Esophagus (tissue), 2 donors: ENCODE measurements at regions not wholly inside any gene's neighbourhood (a gene's known extent, or its start where the extent isn't known, plus 50 kb on each side); places are given as distances from the start of the nearest gene placed in this dataset.

ENCODE experiments used
- H3K27ac ChIP-seq, 2 donors: one replicate each; pipeline ENCODE4 v1.5.1; 2013; ENCODE audit warnings: low read depth in 2 of 2, mild to moderate bottlenecking in 2 of 2, inconsistent platforms in 1 of 2, low read length in 1 of 2, moderate library complexity in 1 of 2
- H3K27me3 ChIP-seq, 2 donors: one replicate each; pipeline ENCODE4 v1.6.1; 2013; ENCODE audit warnings: low read length in 2 of 2, control low read depth in 1 of 2, mild to moderate bottlenecking in 1 of 2; ENCODE audit not compliant: insufficient read depth in 2 of 2, control insufficient read depth in 1 of 2
- H3K36me3 ChIP-seq, 2 donors: one replicate each; pipeline ENCODE4 v1.6.1; 2013; ENCODE audit warnings: low read length in 1 of 2; ENCODE audit not compliant: control insufficient read depth in 2 of 2, insufficient read depth in 2 of 2
- H3K4me1 ChIP-seq, 2 donors: one replicate each; pipeline ENCODE4 v1.6.1; 2013; ENCODE audit warnings: low read length in 1 of 2; ENCODE audit not compliant: control insufficient read depth in 2 of 2, insufficient read depth in 2 of 2
- H3K4me3 ChIP-seq, 2 donors: one replicate each; pipeline ENCODE4 v1.5.1; 2013; ENCODE audit warnings: low read length in 2 of 2, mild to moderate bottlenecking in 2 of 2, low read depth in 1 of 2, moderate library complexity in 1 of 2
- H3K9me3 ChIP-seq, 2 donors: one replicate each; pipeline ENCODE4 v1.6.1; 2013; ENCODE audit warnings: mild to moderate bottlenecking in 2 of 2, low read depth in 1 of 2, low read length in 1 of 2, moderate library complexity in 1 of 2; ENCODE audit not compliant: control insufficient read depth in 2 of 2, insufficient read depth in 1 of 2
- WGBS, 2 donors: extraction: QIAGEN DNeasy Blood & Tissue Kit; methylation state at CpG; one replicate each; pipeline ENCODE4 v1.1.7; 2013; 5-methylcytosine and 5-hydroxymethylcytosine counted together
- donor health status: healthy with polysubstance abuse.
- donor health status: Bipolar disorder and iron deficiency.

DNA sequence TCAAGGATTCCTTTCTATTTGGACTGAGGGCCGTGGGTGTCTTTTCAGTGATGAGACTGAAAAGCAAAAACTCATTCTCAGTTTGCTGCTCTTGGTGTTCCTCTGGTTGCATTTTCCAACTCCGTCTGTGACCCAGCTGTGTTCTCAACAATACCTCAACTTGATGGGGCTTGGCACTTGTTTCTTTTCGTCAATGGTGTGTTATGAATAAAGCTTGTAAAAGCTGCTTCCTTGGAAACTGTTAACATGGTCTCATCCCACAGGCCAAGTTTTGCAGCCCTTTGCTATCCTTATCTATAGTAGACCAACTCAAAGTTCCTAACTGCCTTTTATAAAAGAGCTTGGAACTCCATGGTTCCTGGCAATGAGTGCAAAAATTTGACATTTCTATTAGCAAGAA lies 142.5 kb upstream of the UBE2E1 start:
- Histone ChIP-seq H3K4me1 (no peaks in the 10 kb centered on the region), H3K9me3 (no peaks in the 10 kb centered on the region), H3K27me3 (no peaks in the 10 kb centered on the region), H3K4me3 (no peak overlapping the region), H3K36me3 (no peaks in the 10 kb centered on the region), H3K27ac (no peak overlapping the region)
- WGBS, 2 donors: 73 to 78% methylated on average over 3 of the region's 3 CpGs

DNA sequence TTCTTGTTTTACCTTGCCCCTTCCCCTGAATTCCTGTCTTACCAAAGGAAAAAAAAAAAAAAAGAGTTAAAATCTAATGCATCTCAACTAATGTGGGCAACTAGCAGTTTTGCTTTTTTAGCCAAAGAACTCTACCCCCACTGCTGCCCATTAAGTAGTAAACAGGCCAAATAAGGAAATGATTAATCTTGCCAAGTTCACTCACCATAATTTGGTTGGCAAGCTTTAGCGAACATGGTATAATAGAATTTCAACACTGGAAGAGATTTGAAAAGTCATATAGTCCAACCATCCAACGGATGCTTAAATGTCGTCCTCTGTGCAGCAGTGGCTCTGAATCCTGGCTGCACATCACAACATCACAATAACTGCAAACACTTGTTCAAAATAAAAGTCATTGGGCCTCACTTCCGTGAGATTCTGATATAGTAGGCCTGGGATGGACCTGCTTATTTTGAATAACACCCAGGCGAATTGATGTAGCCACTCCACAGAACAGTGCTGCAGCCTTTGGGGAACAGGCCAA lies 142.0 kb upstream of the UBE2E1 start:
- Histone ChIP-seq H3K4me1 (no peaks in the 10 kb centered on the region), H3K4me3 (no peak overlapping the region), H3K27me3 (no peaks in the 10 kb centered on the region), H3K9me3 (no peaks in the 10 kb centered on the region), H3K27ac (no peak overlapping the region), H3K36me3 (no peaks in the 10 kb centered on the region)
- 60 to 62% methylated on average over 5 of the region's 5 CpGs for WGBS, 2 donors

DNA sequence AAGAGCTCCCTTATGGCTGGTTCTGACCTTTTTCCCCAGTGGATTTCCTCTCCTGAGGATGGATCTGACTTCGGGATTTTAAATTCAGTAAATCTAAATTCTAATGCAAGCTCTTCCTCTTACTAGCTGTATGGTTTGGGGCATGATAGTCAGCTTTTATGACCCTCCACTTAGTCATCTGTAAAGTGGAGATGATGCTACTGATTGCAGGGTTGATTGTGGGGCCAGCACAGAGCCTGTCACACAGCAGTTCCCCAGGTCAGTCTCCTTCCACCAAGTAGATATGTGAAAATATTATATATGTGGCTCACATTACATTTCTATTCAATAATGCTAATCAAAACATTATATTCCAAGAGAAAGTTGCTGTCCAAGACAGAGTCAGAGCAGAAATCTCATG lies 141.3 kb upstream of the UBE2E1 start:
- H3K27me3 ChIP-seq: no peaks in the 10 kb centered on the region
- WGBS, 2 donors: 84 to 95% methylated on average over 1 of the region's 1 CpG
- H3K9me3 ChIP-seq: no peaks in the 10 kb centered on the region

DNA sequence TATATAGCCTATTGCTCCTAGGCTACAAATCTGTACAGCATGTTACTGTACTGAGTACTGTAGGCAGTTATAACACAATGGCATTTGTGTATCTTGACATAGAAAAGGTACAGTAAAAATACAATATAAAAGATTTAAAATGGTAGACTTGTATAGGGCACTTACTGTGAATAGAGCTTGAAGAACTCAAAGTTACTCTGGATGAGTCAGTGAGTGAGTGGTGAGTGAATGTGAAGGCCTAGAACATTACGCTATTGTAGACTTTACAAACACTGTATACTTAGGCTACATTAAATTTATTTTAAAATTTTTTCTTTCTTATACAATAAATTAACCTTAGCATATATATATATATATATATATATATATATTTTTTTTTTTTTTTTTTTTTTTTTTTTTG lies 140.0 kb upstream of the UBE2E1 start:
- Histone ChIP-seq H3K4me3 (no peak overlapping the region), H3K27me3 (no peaks in the 10 kb centered on the region), H3K9me3 (no peaks in the 10 kb centered on the region), H3K36me3 (no peaks in the 10 kb centered on the region), H3K4me1 (no peaks in the 10 kb centered on the region), H3K27ac (no peak overlapping the region)
- WGBS, 2 donors: 89 to 100% methylated on average over 1 of the region's 1 CpG

More for the DNA sequence above, 141.3 kb upstream of the UBE2E1 start:
- Histone ChIP-seq H3K27ac (no peak overlapping the region), H3K4me3 (no peak overlapping the region), H3K4me1 (no peaks in the 10 kb centered on the region), H3K36me3 (no peaks in the 10 kb centered on the region)

DNA sequence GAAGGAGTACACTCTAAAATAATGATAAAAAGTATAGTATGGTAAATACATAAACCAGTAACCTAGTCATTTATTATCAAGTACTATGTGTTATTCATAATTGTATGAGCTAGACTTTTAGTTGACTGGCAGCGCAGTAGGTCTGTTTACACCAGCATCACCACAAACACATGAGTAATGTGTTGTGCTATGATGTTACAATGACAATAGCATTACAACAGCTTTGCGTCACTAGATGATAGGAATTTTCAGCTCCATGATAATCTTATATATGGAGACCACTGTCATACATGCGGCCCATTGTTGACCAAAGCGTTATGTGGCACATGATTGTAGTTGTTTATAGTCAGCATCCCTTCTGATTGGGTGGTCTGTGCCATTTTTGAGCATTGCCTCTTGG lies 138.9 kb upstream of the UBE2E1 start:
- 96 to 97% methylated on average over 4 of the region's 4 CpGs for WGBS, 2 donors
- Histone ChIP-seq H3K27ac (no peak overlapping the region), H3K4me3 (no peak overlapping the region), H3K9me3 (peaks cover 0 to 2% of the 10 kb centered on the region in 2 donors), H3K36me3 (no peaks in the 10 kb centered on the region), H3K4me1 (peaks cover 1 to 2% of the 10 kb centered on the region in 2 donors), H3K27me3 (no peaks in the 10 kb centered on the region)

DNA sequence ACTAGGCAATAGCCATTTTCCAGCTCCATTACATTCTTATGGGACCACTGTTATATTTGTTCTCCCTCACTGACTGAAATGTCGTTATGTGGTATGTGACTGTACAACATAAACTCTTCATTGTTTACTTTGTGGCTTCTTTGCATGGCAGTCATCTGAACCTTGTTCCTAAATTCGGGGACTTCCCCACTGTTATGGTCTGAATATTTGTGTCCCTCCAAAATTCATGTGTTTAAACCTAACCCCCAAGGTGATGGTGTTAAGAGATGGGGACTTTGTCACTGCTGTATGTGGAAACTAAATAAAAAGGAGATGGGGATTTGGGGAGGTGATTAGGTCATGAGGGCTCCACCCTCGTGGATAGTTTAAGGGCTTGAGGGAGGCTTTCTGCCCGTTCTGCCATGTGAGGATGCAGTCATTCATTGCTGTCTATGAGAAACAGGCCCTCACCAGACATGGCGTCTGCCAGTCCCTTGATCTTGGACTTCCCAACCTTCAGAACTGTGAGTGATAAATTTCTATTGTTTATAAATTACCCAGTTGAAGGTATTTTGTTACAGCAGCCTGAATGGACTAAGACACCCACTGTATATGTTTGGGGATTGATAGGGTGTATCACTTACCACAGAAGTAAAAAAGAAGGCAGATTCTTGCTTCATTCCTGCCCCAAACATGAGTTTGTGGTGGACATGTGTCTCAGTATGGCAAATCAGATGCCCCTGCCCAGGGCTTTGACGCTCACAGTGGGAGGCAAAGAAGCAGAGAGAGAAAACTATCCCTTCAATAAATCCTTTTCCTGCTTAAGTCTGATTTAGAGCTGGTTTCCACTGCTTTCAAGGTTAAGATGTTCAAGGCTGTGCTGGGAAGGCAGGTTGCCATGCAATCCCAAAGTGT lies 138.0 kb upstream of the UBE2E1 start:
- H3K9me3 ChIP-seq: peaks cover 0 to 4% of the 10 kb centered on the region in 2 donors
- WGBS, 2 donors: 81 to 83% methylated on average over 6 of the region's 6 CpGs
- H3K27me3 ChIP-seq: no peaks in the 10 kb centered on the region
- H3K4me1 ChIP-seq: peaks cover 2 to 4% of the 10 kb centered on the region in 2 donors
- H3K4me3 ChIP-seq: no peak overlapping the region
- no peak overlapping the region for H3K27ac ChIP-seq
- H3K36me3 ChIP-seq: no peaks in the 10 kb centered on the region

DNA sequence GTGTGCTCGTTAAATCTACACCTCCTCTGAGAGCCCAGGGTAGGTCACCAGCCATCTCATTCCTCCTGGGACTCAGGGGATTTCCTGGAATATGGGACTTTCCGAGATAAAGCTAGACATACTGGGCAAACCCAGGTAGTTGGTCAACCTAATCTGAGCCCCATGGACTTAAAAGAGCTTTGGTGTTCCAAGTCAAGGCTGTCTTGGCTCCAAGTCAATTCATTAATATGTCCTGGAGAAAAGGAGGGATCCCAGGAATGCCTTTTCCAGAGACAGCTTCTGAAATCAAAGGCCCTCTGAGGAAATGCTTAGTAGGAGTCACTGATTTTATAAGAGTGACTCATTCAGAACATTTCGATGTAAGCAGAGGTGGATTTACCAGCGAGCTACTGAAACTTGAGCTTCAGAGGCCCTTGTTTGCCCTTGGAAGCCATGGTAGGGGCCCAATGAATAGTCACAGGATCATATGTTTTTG lies 137.3 kb upstream of the UBE2E1 start:
- Histone ChIP-seq H3K9me3 (peaks cover 0 to 4% of the 10 kb centered on the region in 2 donors), H3K36me3 (no peaks in the 10 kb centered on the region), H3K4me1 (peaks cover 2 to 4% of the 10 kb centered on the region in 2 donors), H3K27me3 (no peaks in the 10 kb centered on the region), H3K4me3 (no peak overlapping the region), H3K27ac (no peak overlapping the region)
- WGBS, 2 donors: 35 to 39% methylated on average over 4 of the region's 4 CpGs

DNA sequence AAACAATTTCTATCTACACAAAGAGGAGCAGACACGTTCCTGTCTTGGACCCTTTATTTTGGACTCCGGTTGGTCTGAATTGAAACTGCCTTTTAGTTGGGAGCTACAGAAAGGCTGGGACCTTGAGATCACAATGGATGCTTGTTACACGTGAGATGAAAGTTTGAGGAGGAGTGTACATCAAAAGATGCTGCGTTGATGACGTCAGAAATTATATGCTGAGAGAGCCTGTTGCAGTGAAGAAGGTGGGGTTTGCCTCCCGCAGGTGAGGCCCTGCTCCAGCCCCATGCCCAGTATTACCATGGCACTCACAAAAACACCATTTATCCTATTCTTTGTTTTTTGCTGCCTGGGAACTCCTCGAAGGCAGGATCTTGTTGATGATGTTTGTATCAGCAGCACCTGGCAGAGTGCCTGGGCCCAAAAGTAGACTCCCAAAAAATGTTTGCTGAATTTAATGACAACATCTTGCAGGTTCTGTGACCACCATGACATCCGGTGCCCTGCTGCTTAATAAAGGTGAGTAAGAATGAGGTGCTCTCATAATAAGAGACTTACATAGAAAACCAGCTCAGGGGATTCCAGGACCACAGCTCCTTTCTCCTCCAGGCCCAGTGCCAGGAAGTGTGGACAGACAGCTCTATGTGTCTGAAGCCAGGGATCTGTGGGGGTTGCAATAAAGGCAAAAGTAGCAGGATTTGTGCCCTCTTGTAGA lies 136.1 kb upstream of the UBE2E1 start:
- no peak overlapping the region for H3K4me3 ChIP-seq
- H3K36me3 ChIP-seq: no peaks in the 10 kb centered on the region
- H3K27ac ChIP-seq: no peak overlapping the region
- 81 to 84% methylated on average over 8 of the region's 8 CpGs for WGBS, 2 donors
- H3K9me3 ChIP-seq: peaks cover 0 to 4% of the 10 kb centered on the region in 2 donors
- H3K4me1 ChIP-seq: peaks cover 2 to 4% of the 10 kb centered on the region in 2 donors
- H3K27me3 ChIP-seq: no peaks in the 10 kb centered on the region

DNA sequence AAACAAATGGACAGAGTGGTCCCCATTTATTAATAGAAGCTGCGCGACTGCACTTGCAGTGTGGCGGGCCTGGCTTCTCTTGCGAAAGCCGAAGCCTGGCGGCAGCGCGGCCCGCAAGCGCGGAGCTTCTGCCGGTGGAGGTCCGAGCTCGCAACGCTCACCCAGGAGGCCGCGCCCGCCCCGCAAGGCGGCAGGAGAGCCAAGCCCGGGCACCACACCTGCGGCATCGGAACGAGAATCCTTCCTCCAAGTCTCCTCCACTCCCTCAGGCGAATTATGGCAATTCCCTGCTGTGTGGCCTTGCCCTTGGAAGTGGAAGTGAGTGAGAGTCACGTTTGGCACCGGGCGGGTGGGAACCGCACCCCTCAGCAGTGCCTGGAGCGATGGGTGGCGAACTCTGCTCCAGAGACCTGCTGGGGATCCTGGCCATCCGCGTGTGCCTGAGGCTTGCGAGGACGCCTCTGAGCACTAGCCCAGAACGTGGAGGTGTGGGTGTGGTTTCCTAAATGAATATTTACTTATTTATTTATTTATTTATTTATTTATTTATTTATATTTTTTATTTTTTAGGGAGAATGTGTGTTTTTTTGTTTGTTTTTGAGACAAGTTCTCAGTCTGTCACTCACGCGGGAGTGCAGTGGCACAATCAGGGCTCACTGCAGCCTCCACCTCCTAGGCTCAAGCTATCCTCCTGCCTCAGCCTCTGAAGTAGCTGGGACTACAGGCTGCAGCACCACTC lies 133.7 kb upstream of the UBE2E1 start:
- peak overlapping the region in 1 of 2 donors; percentile 28 for H3K4me3 ChIP-seq
- H3K4me1 ChIP-seq: peaks cover 2 to 4% of the 10 kb centered on the region in 2 donors

More for the DNA sequence above, 133.7 kb upstream of the UBE2E1 start:
- Histone ChIP-seq H3K36me3 (no peaks in the 10 kb centered on the region), H3K27ac (no peak overlapping the region), H3K27me3 (no peaks in the 10 kb centered on the region), H3K9me3 (peaks cover 0 to 4% of the 10 kb centered on the region in 2 donors)
- 25% methylated on average over 38 of the region's 38 CpGs for WGBS, 2 donors
